K562 (cell line): ENCODE measurements at regions not wholly inside any gene's neighbourhood (a gene's known extent, or its start where the extent isn't known, plus 50 kb on each side); places are given as distances from the start of the nearest gene placed in this dataset.

Source experiments
- ATAC-seq: fragments of 200-7000 bp; cut with Tn5 transposase; 3 replicates; pipeline ENCODE4 v1.9.1; 2020; ENCODE audit warnings: moderate library complexity
- BruUV-seq: library from RNA; stranded (reverse); fragments of 400-500 nt; replicated peaks from 2 replicates; lab custom pipeline; 2021; lab: Mats Ljungman, UMichigan
- CTCF ChIA-PET: fragments of 300-600 bp; formaldehyde crosslinking; extraction: SDS; loops from one replicate; lab custom pipeline; 2021; ENCODE audit warnings: low intra/inter-chr PET ratio; lab: Yijun Ruan, JAX
- POLR2A ChIA-PET: fragments of 300-600, 350-650 bp; sonication (Branson Sonifier 250); formaldehyde crosslinking; extraction: SDS; loops from one replicate; lab custom pipeline; 2021; ENCODE audit warnings: antibody characterized with exemption, inconsistent platforms; lab: Yijun Ruan, JAX
- DNase-seq, 4 experiments: peaks; one replicate each; pipeline versions ENCODE4 v3.0.0 to v3.0.0-alpha.2; 2011 to 2018; ENCODE audit warnings: low spot score in 3 of 4, mixed read lengths in 3 of 4; ENCODE audit errors: extremely low read depth in 1 of 4
- FAIRE-seq: peaks from 2 replicates; lab custom pipeline; 2011; peaks lifted over from hg19 to GRCh38; lab: Jason Lieb, UNC
- H2AFZ ChIP-seq: 2 replicates; pipeline ENCODE4 v1.6.0; 2011; ENCODE audit warnings: low read depth, low read length, control low read depth, inconsistent platforms
- H3K27ac ChIP-seq: fragments of 200-600 bp; 3 replicates; pipeline ENCODE4 v1.8.0; 2011; ENCODE audit warnings: low read depth, mild to moderate bottlenecking, control low read depth, inconsistent platforms, low read length, moderate library complexity, mixed read lengths; ENCODE audit errors: extremely low read depth
- H3K27me3 ChIP-seq, 2 experiments: fragments of 300-600 bp in 1 of 2; 2 replicates in 1 of 2; 3 replicates in 1 of 2; pipeline versions ENCODE4 v1.6.0 to v1.8.0; 2011; ENCODE audit warnings: inconsistent platforms in 2 of 2, low read length in 2 of 2, mild to moderate bottlenecking in 1 of 2, mixed read lengths in 1 of 2, moderate library complexity in 1 of 2; ENCODE audit not compliant: control insufficient read depth in 2 of 2, insufficient read depth in 2 of 2
- H3K36me3 ChIP-seq: fragments of 300-600 bp; 3 replicates; pipeline ENCODE4 v1.8.0; 2011; ENCODE audit warnings: mild to moderate bottlenecking, low read length, inconsistent platforms; ENCODE audit not compliant: control insufficient read depth, insufficient read depth
- H3K4me1 ChIP-seq, 2 experiments: fragments of 200-600 bp in 1 of 2; replicated peaks in 1 of 2; 2 replicates in 1 of 2; 3 replicates in 1 of 2; pipeline versions ENCODE4 v1.5.1 to v1.8.0; 2011; ENCODE audit warnings: inconsistent platforms in 2 of 2, low read length in 2 of 2, mild to moderate bottlenecking in 1 of 2, mixed read lengths in 1 of 2, moderate library complexity in 1 of 2; ENCODE audit not compliant: control insufficient read depth in 2 of 2, insufficient read depth in 2 of 2
- H3K4me2 ChIP-seq: 2 replicates; pipeline ENCODE4 v1.6.1; 2011; ENCODE audit warnings: low read length, control low read depth, inconsistent platforms, mixed read lengths; ENCODE audit not compliant: insufficient read depth
- H3K4me3 ChIP-seq: fragments of 200-600 bp; sonication (generic), shearing (Covaris generic); 2 replicates; pipeline ENCODE4 v1.5.1; 2016; ENCODE audit warnings: control low read depth, inconsistent platforms
- H3K79me2 ChIP-seq: fragments of 200-600 bp; 3 replicates; pipeline ENCODE4 v1.8.0; 2011; ENCODE audit warnings: low read length, inconsistent platforms; ENCODE audit not compliant: control insufficient read depth, insufficient read depth
- H3K9ac ChIP-seq, 2 experiments: 2 replicates each; pipeline versions ENCODE4 v1.6.0 to v1.6.1; 2011; ENCODE audit warnings: low read depth in 2 of 2, low read length in 2 of 2, control low read depth in 1 of 2, inconsistent platforms in 1 of 2, mild to moderate bottlenecking in 1 of 2, mixed read lengths in 1 of 2; ENCODE audit not compliant: insufficient read depth in 1 of 2
- H3K9me1 ChIP-seq: one replicate; pipeline ENCODE4 v1.6.0; 2011; ENCODE audit warnings: inconsistent platforms, mild to moderate bottlenecking, low read length, moderate library complexity; ENCODE audit not compliant: control insufficient read depth, insufficient read depth
- H3K9me3 ChIP-seq: replicated peaks from 2 replicates; pipeline ENCODE4 v1.5.1; 2011; ENCODE audit warnings: low read depth, low read length, inconsistent platforms; ENCODE audit not compliant: control insufficient read depth, insufficient read depth
- H4K20me1 ChIP-seq: replicated peaks from 2 replicates; pipeline ENCODE4 v1.6.1; 2011; ENCODE audit warnings: low read length, inconsistent platforms, mixed read lengths; ENCODE audit not compliant: control insufficient read depth, insufficient read depth
- CBFA2T3 ChIP-seq: fragments of 450-650 bp; IDR thresholded peaks from 2 replicates; pipeline ENCODE4 v1.6.1; 2017
- CEBPG ChIP-seq, 3 experiments: fragments of 200-800 bp in 1 of 3; sonication (Bioruptor generic) in 1 of 3; sonication (generic) in 1 of 3; formaldehyde crosslinking in 1 of 3; IDR thresholded peaks in 2 of 3; conservative IDR thresholded peaks in 1 of 3; 2 replicates each; pipeline versions ENCODE4 v1.6.1 to v1.8.0; 2016 to 2022; ENCODE audit warnings: missing compliant biosample characterization in 2 of 3, missing genetic modification characterization in 2 of 3, mild to moderate bottlenecking in 1 of 3, missing genetic modification reagents in 1 of 3
- CREB3 ChIP-seq: fragments of 450-650 bp; conservative IDR thresholded peaks from 2 replicates; pipeline ENCODE4 v1.6.1; 2016; ENCODE audit warnings: missing genetic modification characterization, low read depth, mild to moderate bottlenecking, missing compliant biosample characterization, moderate library complexity
- DPF2 ChIP-seq: fragments of 450-650 bp; IDR thresholded peaks from 2 replicates; pipeline ENCODE4 v1.6.1; 2016
- FIP1L1 ChIP-seq: fragments of 200-400 bp; formaldehyde crosslinking; IDR thresholded peaks from 2 replicates; pipeline ENCODE4 v1.6.1; 2018; ENCODE audit warnings: mild to moderate bottlenecking, low read depth, low read length; ENCODE audit not compliant: poor library complexity, severe bottlenecking
- FOS ChIP-seq: IDR thresholded peaks from 3 replicates; pipeline ENCODE4 v1.6.1; 2011; ENCODE audit not compliant: insufficient read length; ENCODE audit errors: extremely low read depth
- KAT7 ChIP-seq: sonication (generic); formaldehyde crosslinking; IDR thresholded peaks from 2 replicates; pipeline ENCODE4 v1.8.0; 2022; ENCODE audit warnings: missing genetic modification reagents, mild to moderate bottlenecking, borderline replicate concordance
- NR2F6 ChIP-seq: fragments of 450-650 bp; formaldehyde crosslinking; IDR thresholded peaks from 2 replicates; pipeline ENCODE4 v1.4.0; 2020; ENCODE audit warnings: mild to moderate bottlenecking
- SETDB1 ChIP-seq: IDR thresholded peaks from one replicate; pipeline ENCODE4 v1.6.1; 2012; ENCODE audit warnings: low read length, control low read depth, inconsistent platforms
- SRSF3 ChIP-seq: fragments of 200-400 bp; formaldehyde crosslinking; IDR thresholded peaks from 2 replicates; pipeline ENCODE4 v1.6.1; 2016; ENCODE audit warnings: mild to moderate bottlenecking, low read length, moderate library complexity; ENCODE audit not compliant: insufficient read depth
- TAF1 ChIP-seq: IDR thresholded peaks from 2 replicates; pipeline ENCODE4 v1.6.1; 2011; ENCODE audit warnings: mild to moderate bottlenecking, low read length, moderate library complexity; ENCODE audit not compliant: insufficient read depth, control insufficient read depth, severe bottlenecking; ENCODE audit errors: extremely low read depth
- USF2 ChIP-seq: sonication (generic); formaldehyde crosslinking; IDR thresholded peaks from 2 replicates; pipeline ENCODE4 v1.5.0; 2020; ENCODE audit warnings: missing genetic modification reagents
- YBX1 ChIP-seq: fragments of 450-650 bp; IDR thresholded peaks from 2 replicates; pipeline ENCODE4 v1.7.1; 2016; ENCODE audit warnings: mild to moderate bottlenecking
- ZNF175 ChIP-seq: fragments of 200-800 bp; sonication (Bioruptor generic); IDR thresholded peaks from 2 replicates; pipeline ENCODE4 v1.6.1; 2016; ENCODE audit warnings: low read depth, mild to moderate bottlenecking, missing genetic modification characterization, missing compliant biosample characterization
- ZNF512 ChIP-seq: IDR thresholded peaks from 2 replicates; pipeline ENCODE4 v1.6.1; 2016; ENCODE audit warnings: missing genetic modification characterization, missing compliant biosample characterization
- ZNF707 ChIP-seq: fragments of 250-450 bp; sonication (Bioruptor Pico); conservative IDR thresholded peaks from 2 replicates; pipeline ENCODE4 v1.8.0; 2022; ENCODE audit warnings: inconsistent platforms, mild to moderate bottlenecking, moderate library complexity
- WGBS: fragments of 100-300 bp; shearing (Covaris generic); methylation state at CpG from one replicate; pipeline ENCODE4 v1.1.6; 2016; ENCODE audit warnings: low coverage, mixed read lengths; ENCODE audit not compliant: insufficient coverage; ENCODE audit errors: missing lambda C conversion rate; 5-methylcytosine and 5-hydroxymethylcytosine counted together
- in situ Hi-C: fragments of 300-500 bp; cut with MboI; formaldehyde crosslinking; loops from 4 replicates; pipeline ENCODE4 v1.15.0; 2018; ENCODE audit warnings: inconsistent platforms, mixed read lengths
- intact Hi-C: fragments of 100-400 bp; cut with micrococcal nuclease; formaldehyde crosslinking; loops from 2 replicates; pipeline ENCODE4 v1.14.2; 2022

- no peak for TF ChIP-seq ZNF512 (tag)
- TF ChIP-seq USF2 = no peak
- TF ChIP-seq ZNF707 (CRISPR knock-in tag) = no peak
- TF ChIP-seq YBX1 = no peak
- TF ChIP-seq CBFA2T3 = no peak
- no peak for TF ChIP-seq TAF1
Observed at GRCh38 chr4:123955167-123955800, 558.7 kb downstream of the SPRY1 start (continued).

GRCh38 chr4:123956204-123956603 lies 559.6 kb downstream of the SPRY1 start:
- no peak for TF ChIP-seq SETDB1
- no peak for TF ChIP-seq SRSF3
- no peak for TF ChIP-seq DPF2
- no peak for TF ChIP-seq FIP1L1
- no peak for TF ChIP-seq FOS
- no peak for TF ChIP-seq ZNF175 (CRISPR knock-in tag)
- TF ChIP-seq CREB3 (tag) = no peak
- no peak for TF ChIP-seq KAT7 (CRISPR knock-in tag)
- TF ChIP-seq CEBPG (CRISPR knock-in tag; IDR thresholded peaks at IDR 0.05) = no peak
- no peak for TF ChIP-seq CEBPG (tag; conservative IDR thresholded peaks at IDR 0.05 in 1 of 2, IDR thresholded peaks at IDR 0.05 in 1 of 2)
- no peak for TF ChIP-seq NR2F6 (CRISPR knock-in tag)
- POLR2A ChIA-PET = no interaction called here
- H3K27ac ChIP-seq = no peak overlapping the region
- BruUV-seq = no TSS peak
- ATAC-seq = no peak
- FAIRE-seq = no peak
- H3K9ac ChIP-seq = no peak overlapping the region
- H4K20me1 ChIP-seq = no peaks in the 10 kb centered on the region
- in situ Hi-C loops (no loop called here), intact Hi-C loops (no loop called here)
- no peaks in the 10 kb centered on the region for H3K79me2 ChIP-seq
- no peaks in the 10 kb centered on the region for H3K9me1 ChIP-seq
- H2AFZ ChIP-seq = no peak overlapping the region
- no peak for DNase-seq
- no peak overlapping the region for H3K4me2 ChIP-seq
- no peaks in the 10 kb centered on the region for H3K27me3 ChIP-seq
- no peaks in the 10 kb centered on the region for H3K4me1 ChIP-seq
- no peak overlapping the region for H3K4me3 ChIP-seq
- 3% methylated on average over 7 of the region's 7 CpGs for WGBS
- no peaks in the 10 kb centered on the region for H3K9me3 ChIP-seq
- CTCF ChIA-PET = no interaction called here
- H3K36me3 ChIP-seq = no peaks in the 10 kb centered on the region
